Psoas muscle (tissue), 7 donors: ENCODE measurements at regions not wholly inside any gene's neighbourhood (a gene's known extent, or its start where the extent isn't known, plus 50 kb on each side); places are given as distances from the start of the nearest gene placed in this dataset.

Experiments used
- ATAC-seq, 4 donors: fragments of 200-7000 bp; cut with Tn5 transposase; one replicate each; pipeline ENCODE4 v1.9.1; 2020; ENCODE audit warnings: moderate library complexity in 3 of 4, mild to moderate bottlenecking in 2 of 4
- DNase-seq, 2 donors: peaks; one replicate each; pipeline ENCODE4 v3.0.0-alpha.2; 2020
- H3K27ac ChIP-seq: fragments of 200-600 bp; one replicate; pipeline ENCODE4 v1.8.0; 2022
- H3K27me3 ChIP-seq, 3 donors: fragments of 200-600 bp in 1 of 3; one replicate each; pipeline versions ENCODE4 v1.6.1 to v1.8.0; 2013 to 2022; ENCODE audit warnings: low read length in 2 of 3, mild to moderate bottlenecking in 2 of 3, moderate library complexity in 1 of 3; ENCODE audit not compliant: insufficient read depth in 3 of 3
- H3K36me3 ChIP-seq, 2 donors: fragments of 200-600 bp in 1 of 2; one replicate each; pipeline versions ENCODE4 v1.6.1 to v1.8.0; 2013 to 2022; ENCODE audit warnings: low read depth in 1 of 2, mild to moderate bottlenecking in 1 of 2, moderate library complexity in 1 of 2; ENCODE audit not compliant: insufficient read depth in 1 of 2
- H3K4me1 ChIP-seq: fragments of 200-600 bp; one replicate; pipeline ENCODE4 v1.8.0; 2022
- H3K4me3 ChIP-seq: fragments of 200-600 bp; one replicate; pipeline ENCODE4 v1.8.0; 2022; ENCODE audit warnings: mild to moderate bottlenecking
- H3K9me3 ChIP-seq: fragments of 200-600 bp; one replicate; pipeline ENCODE4 v1.8.0; 2022
- CTCF ChIP-seq: fragments of 200-600 bp; IDR thresholded peaks from one replicate; pipeline ENCODE4 v1.8.0; 2022; ENCODE audit warnings: antibody characterized with exemption
- WGBS, 3 donors: extraction: QIAGEN DNeasy Blood & Tissue Kit; methylation state at CpG; one replicate each; pipeline versions ENCODE4 v1.1.6 to v1.1.7; 2013; 5-methylcytosine and 5-hydroxymethylcytosine counted together
- intact Hi-C, 2 donors: fragments of 100-400 bp; cut with DNase I; formaldehyde crosslinking; loops; one replicate each; pipeline versions ENCODE4 v1.11.0 to v1.14.2; 2022
- donor health status: healthy with polysubstance abuse.
- donor health status: DM: no; HTN: no; CAD: no; lungs with moderate emphysema.
- donor health status: Bipolar disorder and iron deficiency.
- donor health status: healthy.
- donor health status: DM: yes; HTN: yes; CAD: no.
- donor health status: DM: no; HTN: no; CAD: no.
- donor health status: DM: yes; HTN: yes; CAD: no.

DNA sequence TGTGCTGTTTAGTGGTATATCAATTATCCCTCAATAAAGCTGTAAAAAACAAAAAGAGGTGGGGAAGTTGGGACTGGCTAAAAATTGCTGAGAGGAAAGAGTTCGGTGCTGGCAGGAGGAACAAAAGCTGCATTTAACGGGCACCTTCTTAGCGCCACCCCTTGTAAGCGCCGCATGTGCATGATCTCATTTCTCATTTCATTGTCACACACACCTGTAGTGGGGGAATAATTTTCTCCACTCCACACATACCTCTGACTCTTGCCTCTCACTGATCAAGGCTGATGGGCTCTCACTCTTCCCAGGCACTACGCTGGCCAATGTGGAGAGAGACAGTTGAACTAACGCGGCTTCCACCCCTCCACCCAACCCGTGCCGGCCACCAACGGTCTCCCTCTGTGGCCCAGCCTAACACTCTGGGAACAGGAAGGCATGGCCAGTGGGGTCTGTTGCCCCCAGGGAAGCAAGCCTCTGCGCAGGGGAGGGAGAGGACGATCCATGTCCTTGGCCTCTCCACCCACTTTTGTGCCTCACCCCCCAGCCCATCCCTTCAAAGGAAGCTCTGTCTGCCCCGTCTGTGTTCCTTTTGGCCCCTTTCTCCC lies 186.7 kb upstream of the SYT13 start:
- 67 to 72% (median 70%) methylated on average over 14 of the region's 14 CpGs for WGBS, 3 donors
- ATAC-seq, result no peak

GRCh38 chr11:45471266-45471665 lies 185.1 kb upstream of the SYT13 start:
- H3K27ac ChIP-seq, result no peak overlapping the region
- no peak for DNase-seq
- no peak overlapping the region for H3K4me3 ChIP-seq
- intact Hi-C loops, result no loop called here
- H3K36me3 ChIP-seq, result no peaks in the 10 kb centered on the region
- no peaks in the 10 kb centered on the region for H3K9me3 ChIP-seq
- no peaks in the 10 kb centered on the region for H3K4me1 ChIP-seq
- WGBS, 3 donors, result 87 to 92% (median 90%) methylated on average over 4 of the region's 4 CpGs
- no peak for ATAC-seq
- no peak for TF ChIP-seq CTCF
- no peaks in the 10 kb centered on the region for H3K27me3 ChIP-seq

More for the DNA sequence above, 186.7 kb upstream of the SYT13 start:
- no peaks in the 10 kb centered on the region for H3K27me3 ChIP-seq
- intact Hi-C loops, result no loop called here
- no peak for DNase-seq
- H3K36me3 ChIP-seq, result no peaks in the 10 kb centered on the region
- H3K27ac ChIP-seq, result no peak overlapping the region
- no peak for TF ChIP-seq CTCF
- H3K9me3 ChIP-seq, result no peaks in the 10 kb centered on the region
- H3K4me1 ChIP-seq, result no peaks in the 10 kb centered on the region
- no peak overlapping the region for H3K4me3 ChIP-seq

DNA sequence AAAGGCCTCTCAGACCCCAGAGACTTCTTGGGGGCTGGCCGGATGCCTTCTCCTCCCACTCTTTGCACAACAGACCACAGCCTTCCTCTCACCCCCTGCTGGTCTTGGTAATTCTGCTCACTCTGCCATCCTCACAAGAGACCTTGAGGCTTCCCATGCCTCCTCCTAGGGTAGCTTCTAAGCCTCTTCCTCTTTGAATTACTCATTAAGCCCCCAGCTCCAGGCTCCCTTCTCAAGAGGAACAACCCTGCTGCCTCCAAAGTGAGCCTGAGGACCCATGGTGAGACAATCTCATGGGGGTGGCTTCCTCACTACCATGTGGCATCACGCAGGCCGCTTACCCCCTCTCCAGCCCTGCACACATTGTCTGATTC lies 184.6 kb upstream of the SYT13 start:
- no peak overlapping the region for H3K4me3 ChIP-seq
- no peaks in the 10 kb centered on the region for H3K27me3 ChIP-seq
- no peaks in the 10 kb centered on the region for H3K36me3 ChIP-seq
- no peak overlapping the region for H3K27ac ChIP-seq
- H3K4me1 ChIP-seq, result no peaks in the 10 kb centered on the region
- DNase-seq (no peak), ATAC-seq (no peak)
- WGBS, 3 donors, result 79 to 90% (median 84%) methylated on average over 3 of the region's 3 CpGs
- no peaks in the 10 kb centered on the region for H3K9me3 ChIP-seq
- intact Hi-C loops, result no loop called here
- no peak for TF ChIP-seq CTCF

DNA sequence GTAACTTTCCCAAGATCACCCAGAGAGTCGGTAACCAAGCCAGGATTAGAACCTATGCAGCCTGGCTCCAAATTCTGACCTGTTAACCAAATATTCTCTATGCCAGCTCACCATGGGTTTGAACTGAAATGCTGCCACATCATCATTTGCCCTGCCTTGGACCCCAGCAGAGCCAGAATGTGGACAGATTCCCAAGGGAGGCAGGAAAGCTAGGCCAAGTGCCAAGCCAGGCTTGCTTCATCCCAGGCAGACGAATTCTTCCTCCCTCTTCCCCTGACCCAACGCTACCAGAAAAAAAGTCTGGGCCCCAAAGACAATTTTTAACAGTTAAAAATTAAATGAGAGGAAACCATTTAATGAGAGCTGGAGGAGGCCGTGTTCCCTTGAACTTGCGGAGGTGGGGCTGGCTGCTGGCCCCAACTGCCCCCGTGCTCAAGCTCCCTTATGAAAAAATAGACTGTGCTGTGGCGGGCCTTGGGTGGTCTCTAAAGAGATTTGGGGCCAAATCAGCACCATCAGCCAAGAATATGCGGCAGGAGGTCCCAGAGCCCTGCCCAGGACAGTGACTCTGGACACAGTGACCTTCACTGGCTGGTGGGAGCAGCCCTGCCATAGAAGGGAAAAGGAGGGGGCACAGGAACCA lies 184.1 kb upstream of the SYT13 start:
- ATAC-seq, result no peak
- TF ChIP-seq CTCF, result no peak
- Histone ChIP-seq H3K9me3 (no peaks in the 10 kb centered on the region), H3K27me3 (no peaks in the 10 kb centered on the region), H3K4me3 (no peak overlapping the region), H3K27ac (no peak overlapping the region), H3K36me3 (no peaks in the 10 kb centered on the region), H3K4me1 (no peaks in the 10 kb centered on the region)
- DNase-seq, result peak; percentile 40 to 54
- WGBS, 3 donors, result 51 to 54% (median 52%) methylated on average over 8 of the region's 8 CpGs
- intact Hi-C loops, result no loop called here
